CD4-positive, alpha-beta T cell treated with Interleukin-4 for 4 hours (primary cell): ENCODE measurements at regions not wholly inside any gene's neighbourhood (a gene's known extent, or its start where the extent isn't known, plus 50 kb on each side); places are given as distances from the start of the nearest gene placed in this dataset.

Experiments used
- DNase-seq: peaks from one replicate; pipeline ENCODE4 v3.0.0-alpha.2; 2020

- DNase-seq = no peak
Observed at GRCh38 chr13:89865164-89866064, 1482.1 kb upstream of the MIR17HG start.

GRCh38 chr13:89869312-89869711 is 1478.2 kb upstream of the MIR17HG start:
- DNase-seq = no peak

GRCh38 chr13:89878904-89879303 is 1468.6 kb upstream of the MIR17HG start:
- DNase-seq = no peak

GRCh38 chr13:89880201-89880600 is 1467.3 kb upstream of the MIR17HG start:
- no peak for DNase-seq

GRCh38 chr13:89883893-89884448 is 1463.5 kb upstream of the MIR17HG start:
- DNase-seq = no peak

GRCh38 chr13:89890806-89891205 is 1456.7 kb upstream of the MIR17HG start:
- DNase-seq = no peak

- no peak for DNase-seq
Observed at GRCh38 chr13:89891416-89891815, 1456.1 kb upstream of the MIR17HG start.

- no peak for DNase-seq
Observed at GRCh38 chr13:89897681-89898080, 1449.8 kb upstream of the MIR17HG start.

GRCh38 chr13:89899302-89900103 is 1448.0 kb upstream of the MIR17HG start:
- no peak for DNase-seq

GRCh38 chr13:89900104-89900765 is 1447.3 kb upstream of the MIR17HG start:
- DNase-seq = no peak

- no peak for DNase-seq
Observed at GRCh38 chr13:89902223-89902622, 1445.3 kb upstream of the MIR17HG start.

- DNase-seq = no peak
Observed at GRCh38 chr13:89903115-89903514, 1444.4 kb upstream of the MIR17HG start.

- no peak for DNase-seq
Observed at GRCh38 chr13:89910166-89910565, 1437.3 kb upstream of the MIR17HG start.

- DNase-seq = no peak
Observed at GRCh38 chr13:89916551-89916950, 1430.9 kb upstream of the MIR17HG start.

GRCh38 chr13:89920461-89920860 is 1427.0 kb upstream of the MIR17HG start:
- DNase-seq = no peak

- no peak for DNase-seq
Observed at GRCh38 chr13:89923052-89923451, 1424.4 kb upstream of the MIR17HG start.

GRCh38 chr13:89923736-89924135 is 1423.8 kb upstream of the MIR17HG start:
- no peak for DNase-seq

GRCh38 chr13:89925107-89925506 is 1422.4 kb upstream of the MIR17HG start:
- DNase-seq = no peak

- DNase-seq = no peak
Observed at GRCh38 chr13:89930861-89931260, 1416.6 kb upstream of the MIR17HG start.

- no peak for DNase-seq
Observed at GRCh38 chr13:89932902-89933301, 1414.6 kb upstream of the MIR17HG start.

- no peak for DNase-seq
Observed at GRCh38 chr13:89936256-89936655, 1411.2 kb upstream of the MIR17HG start.

- DNase-seq = no peak
Observed at GRCh38 chr13:89937420-89937819, 1410.1 kb upstream of the MIR17HG start.

GRCh38 chr13:89940383-89940782 is 1407.1 kb upstream of the MIR17HG start:
- no peak for DNase-seq
